GM23248 (cell line): ENCODE measurements at regions not wholly inside any gene's neighbourhood (a gene's known extent, or its start where the extent isn't known, plus 50 kb on each side); places are given as distances from the start of the nearest gene placed in this dataset.

ENCODE experiments used
- DNase-seq: peaks from one replicate; pipeline ENCODE4 v3.0.0-alpha.2; 2015
- H2AFZ ChIP-seq: fragments of 200-600 bp; sonication (generic); 2 replicates; pipeline ENCODE4 v1.6.1; 2016; ENCODE audit warnings: antibody characterized with exemption
- H3F3A ChIP-seq: fragments of 200-600 bp; sonication (generic); 2 replicates; pipeline ENCODE4 v1.6.1; 2016; ENCODE audit warnings: mild to moderate bottlenecking, antibody characterized with exemption, mixed run types; ENCODE audit not compliant: insufficient read depth
- H3K27ac ChIP-seq: fragments of 200-600 bp; sonication (generic); 2 replicates; pipeline ENCODE4 v1.5.1; 2016; ENCODE audit warnings: mild to moderate bottlenecking
- H3K27me3 ChIP-seq: fragments of 200-600 bp; sonication (generic); replicated peaks from 2 replicates; pipeline ENCODE4 v1.6.1; 2016; ENCODE audit warnings: mild to moderate bottlenecking; ENCODE audit not compliant: insufficient read depth
- H3K36me3 ChIP-seq: fragments of 200-600 bp; sonication (generic); 2 replicates; pipeline ENCODE4 v1.6.1; 2016; ENCODE audit warnings: low read depth, mild to moderate bottlenecking
- H3K4me1 ChIP-seq: fragments of 200-600 bp; sonication (generic); 2 replicates; pipeline ENCODE4 v1.6.1; 2016; ENCODE audit warnings: mild to moderate bottlenecking; ENCODE audit not compliant: insufficient read depth
- H3K4me2 ChIP-seq: fragments of 200-600 bp; sonication (generic); one replicate; pipeline ENCODE4 v1.6.1; 2016; ENCODE audit warnings: mild to moderate bottlenecking; ENCODE audit not compliant: unreplicated experiment
- H3K4me3 ChIP-seq: fragments of 200-600 bp; sonication (generic); 2 replicates; pipeline ENCODE4 v1.5.1; 2016; ENCODE audit warnings: mild to moderate bottlenecking
- H3K79me2 ChIP-seq: fragments of 200-600 bp; sonication (generic); 2 replicates; pipeline ENCODE4 v1.6.1; 2016; ENCODE audit warnings: mild to moderate bottlenecking; ENCODE audit not compliant: insufficient read depth
- H3K9ac ChIP-seq: fragments of 200-600 bp; sonication (generic); 2 replicates; pipeline ENCODE4 v1.6.1; 2016; ENCODE audit warnings: mild to moderate bottlenecking
- H3K9me2 ChIP-seq: fragments of 200-600 bp; sonication (generic); 2 replicates; pipeline ENCODE4 v1.6.1; 2016; ENCODE audit warnings: mixed run types, mild to moderate bottlenecking, moderate library complexity; ENCODE audit not compliant: insufficient read depth
- H3K9me3 ChIP-seq: fragments of 200-600 bp; sonication (generic); one replicate; pipeline ENCODE4 v1.6.1; 2017; ENCODE audit warnings: low read depth
- H4K20me1 ChIP-seq: fragments of 200-600 bp; sonication (generic); 2 replicates; pipeline ENCODE4 v1.6.0; 2016; ENCODE audit not compliant: insufficient read depth
- EZH2 ChIP-seq: fragments of 200-600 bp; sonication (generic); IDR thresholded peaks from 2 replicates; pipeline ENCODE4 v1.6.1; 2018; ENCODE audit warnings: antibody characterized with exemption, mild to moderate bottlenecking; ENCODE audit not compliant: insufficient read depth, poor library complexity, severe bottlenecking
- EZH2phosphoT487 ChIP-seq: fragments of 200-600 bp; sonication (generic); IDR thresholded peaks from 2 replicates; pipeline ENCODE4 v1.6.1; 2018; ENCODE audit warnings: antibody characterized with exemption, moderate library complexity, mild to moderate bottlenecking, low read depth; ENCODE audit not compliant: insufficient read depth
- WGBS, 2 experiments: methylation state at CpG; one replicate each; pipeline ENCODE4 v1.1.6; 2015 to 2017; ENCODE audit warnings: low lambda C conversion rate in 2 of 2, low coverage in 1 of 2; ENCODE audit errors: missing lambda C conversion rate in 2 of 2; 5-methylcytosine and 5-hydroxymethylcytosine counted together
- in situ Hi-C: fragments of 300-500 bp; cut with MboI; formaldehyde crosslinking; loops from 2 replicates; pipeline ENCODE4 v1.15.0; 2020

- Histone ChIP-seq H2AFZ (no peak overlapping the region), H3K4me1 (no peaks in the 10 kb centered on the region), H3K9me2 (no peaks in the 10 kb centered on the region), H4K20me1 (no peaks in the 10 kb centered on the region), H3K4me2 (no peak overlapping the region), H3K9me3 (no peaks in the 10 kb centered on the region), H3K36me3 (no peaks in the 10 kb centered on the region), H3K27me3 (no peaks in the 10 kb centered on the region), H3K4me3 (no peak overlapping the region), H3F3A (no peaks in the 10 kb centered on the region), H3K79me2 (no peaks in the 10 kb centered on the region), H3K9ac (no peak overlapping the region), H3K27ac (no peak overlapping the region)
- no peak for TF ChIP-seq EZH2
- no peak for TF ChIP-seq EZH2phosphoT487
- in situ Hi-C loops = no loop called here
- no peak for DNase-seq
- whole genome bisulfite sequencing, 2 experiments = 31 to 52% methylated on average over 8 of the region's 8 CpGs
These were observed 241.4 kb downstream of the MYCN start for GRCh38 chr2:16181741-16182090.

DNA sequence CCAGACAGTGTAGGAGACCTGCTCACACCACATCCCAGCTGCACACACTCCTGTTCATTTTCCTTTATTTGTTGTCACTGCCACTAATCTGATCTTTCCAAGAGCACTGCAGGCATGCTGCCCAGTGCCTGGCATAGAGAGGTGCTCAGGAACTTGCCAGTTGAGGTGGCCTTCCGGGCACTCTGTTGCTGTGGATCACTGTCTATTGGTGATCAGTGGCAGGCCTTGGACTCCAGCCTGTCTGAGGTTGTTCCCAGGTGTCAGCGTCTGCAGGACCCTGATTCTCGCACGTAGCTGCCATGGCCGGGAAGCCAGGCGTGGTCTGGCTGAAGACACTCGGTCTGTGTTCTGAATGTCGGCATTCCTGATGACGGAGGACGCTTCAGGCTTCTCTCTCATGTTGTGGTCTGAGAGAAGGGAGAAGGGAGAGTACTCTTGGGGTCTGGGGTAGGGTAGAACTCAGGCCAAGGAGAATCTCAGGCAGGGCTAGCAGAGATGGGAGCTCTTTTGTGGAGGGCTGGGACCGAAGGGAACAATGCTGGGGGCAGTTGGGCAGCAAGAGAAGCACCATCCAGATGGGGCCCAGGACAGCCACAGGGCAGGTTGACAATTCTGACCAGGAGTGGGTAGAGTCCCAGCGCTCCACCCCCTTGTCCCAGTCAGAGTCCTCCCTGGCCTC, 240.9 kb downstream of the MYCN start:
- in situ Hi-C loops = no loop called here
- Histone ChIP-seq H3K79me2 (no peaks in the 10 kb centered on the region), H2AFZ (no peak overlapping the region), H3K27ac (no peak overlapping the region), H3K36me3 (no peaks in the 10 kb centered on the region), H3K9me2 (no peaks in the 10 kb centered on the region), H3K27me3 (no peaks in the 10 kb centered on the region), H3K4me3 (no peak overlapping the region), H3K4me2 (no peak overlapping the region), H3F3A (no peaks in the 10 kb centered on the region), H3K9ac (no peak overlapping the region), H3K4me1 (no peaks in the 10 kb centered on the region), H3K9me3 (no peaks in the 10 kb centered on the region), H4K20me1 (no peaks in the 10 kb centered on the region)
- TF ChIP-seq EZH2phosphoT487 = no peak
- WGBS, 2 experiments = 40 to 45% methylated on average over 12 of the region's 12 CpGs
- DNase-seq = no peak

- no peaks in the 10 kb centered on the region for H3K9me3 ChIP-seq
These were observed 240.3 kb downstream of the MYCN start for GRCh38 chr2:16180631-16181030.

DNA sequence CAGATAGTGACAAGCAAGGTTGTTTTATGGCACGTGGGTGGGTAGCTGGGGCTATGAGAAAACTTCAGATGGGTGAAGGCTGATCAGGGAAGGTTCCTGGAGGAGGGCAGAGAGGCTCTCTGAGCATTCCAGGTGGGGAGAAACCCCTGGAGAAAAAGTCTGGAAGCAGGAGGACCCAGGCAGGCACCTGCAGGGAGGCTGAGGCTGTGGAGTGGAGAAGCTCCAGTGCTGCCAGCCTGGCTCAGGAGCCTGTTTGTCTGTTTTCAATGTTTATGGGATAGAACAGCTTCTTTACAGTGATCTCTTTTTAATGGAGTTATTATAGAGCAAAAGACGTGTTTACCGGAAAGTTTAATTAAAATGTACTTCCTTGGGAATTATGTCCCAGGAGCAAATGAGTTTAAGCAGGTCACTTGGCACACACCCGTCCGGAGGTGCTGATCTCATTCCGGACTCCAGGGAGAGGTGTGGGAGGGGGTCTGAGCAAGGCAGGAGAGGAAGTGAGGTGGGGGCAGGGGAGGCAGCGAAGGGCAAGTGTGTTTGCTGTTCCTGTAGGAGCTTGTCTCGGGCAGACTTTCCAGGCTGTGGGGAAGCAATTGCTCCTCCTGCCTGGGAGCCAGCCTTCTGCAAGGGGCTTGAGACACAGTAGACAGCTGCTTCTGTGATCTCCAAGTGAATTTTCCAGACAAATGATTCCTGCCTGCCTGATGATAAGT, 239.5 kb downstream of the MYCN start:
- Histone ChIP-seq H3K4me2 (no peak overlapping the region), H3F3A (no peaks in the 10 kb centered on the region), H3K9ac (no peak overlapping the region), H3K27ac (no peak overlapping the region), H3K9me3 (no peaks in the 10 kb centered on the region), H3K4me1 (no peaks in the 10 kb centered on the region), H3K79me2 (no peaks in the 10 kb centered on the region), H4K20me1 (no peaks in the 10 kb centered on the region), H3K36me3 (no peaks in the 10 kb centered on the region), H3K9me2 (no peaks in the 10 kb centered on the region), H3K27me3 (no peaks in the 10 kb centered on the region), H2AFZ (no peak overlapping the region), H3K4me3 (no peak overlapping the region)
- DNase-seq = no peak
- in situ Hi-C loops = no loop called here
- WGBS, 2 experiments = 22 to 24% methylated on average over 8 of the region's 8 CpGs
- TF ChIP-seq EZH2phosphoT487 = no peak
- TF ChIP-seq EZH2 = no peak

More at GRCh38 chr2:16180631-16181030, 240.3 kb downstream of the MYCN start:
- DNase-seq = no peak
- Histone ChIP-seq H3K79me2 (no peaks in the 10 kb centered on the region), H3K4me1 (no peaks in the 10 kb centered on the region), H3K4me2 (no peak overlapping the region), H3K27me3 (no peaks in the 10 kb centered on the region), H3F3A (no peaks in the 10 kb centered on the region), H3K9me2 (no peaks in the 10 kb centered on the region), H2AFZ (no peak overlapping the region), H3K36me3 (no peaks in the 10 kb centered on the region), H4K20me1 (no peaks in the 10 kb centered on the region), H3K27ac (no peak overlapping the region), H3K9ac (no peak overlapping the region), H3K4me3 (no peak overlapping the region)
- in situ Hi-C loops = no loop called here
- 19 to 22% methylated on average over 6 of the region's 6 CpGs for WGBS, 2 experiments
- TF ChIP-seq EZH2 = no peak
- TF ChIP-seq EZH2phosphoT487 = no peak
